HEK293T (cell line): ENCODE measurements at regions not wholly inside any gene's neighbourhood (a gene's known extent, or its start where the extent isn't known, plus 50 kb on each side); places are given as distances from the start of the nearest gene placed in this dataset.

Experiments
- FOXA1 ChIP-seq: fragments of 450-650 bp; IDR thresholded peaks from 2 replicates; pipeline ENCODE4 v1.6.1; 2016; ENCODE audit warnings: mild to moderate bottlenecking
- NFRKB ChIP-seq: fragments of 450-650 bp; IDR thresholded peaks from 2 replicates; pipeline ENCODE4 v1.6.1; 2016; ENCODE audit warnings: mild to moderate bottlenecking, moderate library complexity
- TARDBP ChIP-seq: fragments of 450-650 bp; IDR thresholded peaks from 2 replicates; pipeline ENCODE4 v1.6.1; 2016
- ZNF384 ChIP-seq: fragments of 450-650 bp; IDR thresholded peaks from 2 replicates; pipeline ENCODE4 v1.6.1; 2016

DNA sequence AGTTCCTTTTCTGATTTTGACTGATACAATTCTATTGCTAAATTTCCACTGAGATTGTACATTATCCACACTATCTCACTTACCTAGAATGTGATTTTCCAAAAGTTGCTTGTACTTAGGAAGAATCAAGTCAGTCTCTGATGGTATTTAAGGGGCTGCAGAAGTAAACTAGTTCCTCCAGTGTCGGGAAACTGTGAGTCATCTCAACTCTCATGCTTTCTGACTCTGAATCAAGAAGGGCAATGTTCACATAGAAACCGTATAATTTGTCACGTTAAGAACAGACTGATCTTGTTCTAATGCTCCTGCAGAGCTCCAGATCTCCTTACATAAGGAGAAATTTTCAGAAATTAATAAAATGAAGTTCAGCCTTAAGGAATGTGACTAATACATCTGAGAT is 369.3 kb downstream of the KLF5 start:
- TF ChIP-seq NFRKB, result no peak
- TF ChIP-seq ZNF384, result no peak
- no peak for TF ChIP-seq TARDBP
- no peak for TF ChIP-seq FOXA1
